ENCODE measurements at regions not wholly inside any gene's neighbourhood (a gene's known extent, or its start where the extent isn't known, plus 50 kb on each side); places are given as distances from the start of the nearest gene placed in this dataset.

DNA sequence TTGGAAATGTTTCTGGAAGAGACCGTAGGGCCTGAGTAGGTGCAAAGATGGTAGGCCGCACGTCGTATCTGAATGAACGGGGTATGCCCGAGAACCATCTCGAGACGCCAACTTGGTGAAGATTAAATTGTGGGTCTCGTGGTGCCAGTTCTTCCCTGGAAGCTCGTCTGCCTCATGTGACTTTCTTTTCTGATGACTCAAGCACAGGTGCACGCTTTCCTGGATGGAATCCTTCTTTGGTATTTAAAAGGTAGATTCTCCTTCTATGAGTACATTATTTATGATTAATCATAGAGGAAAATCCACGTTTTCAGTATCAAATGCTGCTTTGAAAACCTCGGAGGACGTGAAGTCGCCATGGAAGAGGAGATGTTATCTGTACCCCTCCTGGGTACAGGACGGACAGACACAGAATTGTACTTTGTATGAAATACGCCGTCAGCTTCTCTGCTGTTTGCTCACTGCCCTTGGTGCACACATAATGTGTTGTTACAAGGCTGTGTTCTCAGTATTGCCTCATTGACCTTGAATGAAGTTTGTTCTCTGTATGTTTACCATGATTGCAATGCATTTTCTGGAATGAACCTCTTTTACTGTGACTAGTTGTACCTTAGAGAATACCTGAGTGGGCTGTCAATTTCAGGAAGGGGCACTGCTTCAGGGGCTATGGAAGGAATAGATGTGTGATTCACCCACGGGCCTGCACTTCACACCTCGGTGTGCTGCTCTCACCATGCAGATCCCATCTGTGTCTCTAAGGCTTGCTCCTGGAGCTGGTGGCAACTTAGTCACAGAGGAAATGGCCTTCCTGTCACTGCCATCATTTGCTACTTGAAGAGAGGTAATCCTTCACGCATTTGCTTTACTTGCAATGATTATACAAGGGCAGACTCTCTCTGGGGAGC, 137.3 kb upstream of the RTL1 start (continued):
- TF ChIP-seq IRF9 (CRISPR knock-in tag; IDR thresholded peaks at IDR 0.05; ENCODE audit: borderline replicate concordance) (no peak), ZNF850 (CRISPR knock-in tag; conservative IDR thresholded peaks at IDR 0.05) (no peak), ZNF792 (CRISPR knock-in tag; IDR thresholded peaks at IDR 0.05) (no peak), ZBTB4 (CRISPR knock-in tag; IDR thresholded peaks at IDR 0.05; ENCODE audit: borderline replicate concordance) (no peak), RFX3 (CRISPR knock-in tag; IDR thresholded peaks at IDR 0.05) (no peak), FOXP4 (CRISPR knock-in tag; IDR thresholded peaks at IDR 0.05) (peak; percentile 81), PAXIP1 (CRISPR knock-in tag; conservative IDR thresholded peaks at IDR 0.05) (peak; percentile 50), MLX (CRISPR knock-in tag; IDR thresholded peaks at IDR 0.05) (no peak), ZNF260 (CRISPR knock-in tag; IDR thresholded peaks at IDR 0.05; ENCODE audit: borderline replicate concordance, low read depth) (no peak), HNF4G (IDR thresholded peaks at IDR 0.05; ENCODE audit: borderline replicate concordance, low read depth, low read length) (no peak), HNF4G (CRISPR knock-in tag; IDR thresholded peaks at IDR 0.05; ENCODE audit: borderline replicate concordance, low read depth) (no peak), ZNF577 (CRISPR knock-in tag; IDR thresholded peaks at IDR 0.05; ENCODE audit: borderline replicate concordance, low read depth) (no peak), ZNF703 (CRISPR knock-in tag; IDR thresholded peaks at IDR 0.05; ENCODE audit: borderline replicate concordance) (peak; percentile 43; the same call in 1 of the 2 replicates)
- TF ChIP-seq, protein P1, sequence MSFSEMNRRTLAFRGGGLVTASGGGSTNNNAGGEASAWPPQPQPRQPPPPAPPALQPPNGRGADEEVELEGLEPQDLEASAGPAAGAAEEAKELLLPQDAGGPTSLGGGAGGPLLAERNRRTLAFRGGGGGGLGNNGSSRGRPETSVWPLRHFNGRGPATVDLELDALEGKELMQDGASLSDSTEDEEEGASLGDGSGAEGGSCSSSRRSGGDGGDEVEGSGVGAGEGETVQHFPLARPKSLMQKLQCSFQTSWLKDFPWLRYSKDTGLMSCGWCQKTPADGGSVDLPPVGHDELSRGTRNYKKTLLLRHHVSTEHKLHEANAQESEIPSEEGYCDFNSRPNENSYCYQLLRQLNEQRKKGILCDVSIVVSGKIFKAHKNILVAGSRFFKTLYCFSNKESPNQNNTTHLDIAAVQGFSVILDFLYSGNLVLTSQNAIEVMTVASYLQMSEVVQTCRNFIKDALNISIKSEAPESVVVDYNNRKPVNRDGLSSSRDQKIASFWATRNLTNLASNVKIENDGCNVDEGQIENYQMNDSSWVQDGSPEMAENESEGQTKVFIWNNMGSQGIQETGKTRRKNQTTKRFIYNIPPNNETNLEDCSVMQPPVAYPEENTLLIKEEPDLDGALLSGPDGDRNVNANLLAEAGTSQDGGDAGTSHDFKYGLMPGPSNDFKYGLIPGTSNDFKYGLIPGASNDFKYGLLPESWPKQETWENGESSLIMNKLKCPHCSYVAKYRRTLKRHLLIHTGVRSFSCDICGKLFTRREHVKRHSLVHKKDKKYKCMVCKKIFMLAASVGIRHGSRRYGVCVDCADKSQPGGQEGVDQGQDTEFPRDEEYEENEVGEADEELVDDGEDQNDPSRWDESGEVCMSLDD (CRISPR knock-in tag; IDR thresholded peaks at IDR 0.05; ENCODE audit: borderline replicate concordance) = no peak
